Memory B cell (primary cell): ENCODE measurements at regions not wholly inside any gene's neighbourhood (a gene's known extent, or its start where the extent isn't known, plus 50 kb on each side); places are given as distances from the start of the nearest gene placed in this dataset.

Source experiments
- ATAC-seq: fragments of 150-1000 bp; cut with Tn5 transposase; 2 replicates; pipeline ENCODE4 v1.10.0; 2021; ENCODE audit warnings: low read depth, mild to moderate bottlenecking, moderate library complexity
- DNase-seq, 2 donors: peaks; one replicate each; pipeline ENCODE4 v3.0.0; 2022; ENCODE audit warnings: low spot score in 2 of 2
- H3K27ac Mint-ChIP-seq: one replicate; pipeline ENCODE4 v1.8.0; 2022; ENCODE audit warnings: mild to moderate bottlenecking, moderate library complexity, mixed read lengths
- H3K27me3 Mint-ChIP-seq: one replicate; pipeline ENCODE4 v1.8.0; 2022; ENCODE audit warnings: mixed read lengths
- H3K36me3 Mint-ChIP-seq: one replicate; pipeline ENCODE4 v1.8.0; 2022; ENCODE audit warnings: mild to moderate bottlenecking, mixed read lengths
- H3K4me1 Mint-ChIP-seq: one replicate; pipeline ENCODE4 v1.8.0; 2022; ENCODE audit warnings: mixed read lengths
- H3K4me3 Mint-ChIP-seq: one replicate; pipeline ENCODE4 v1.8.0; 2022; ENCODE audit warnings: mild to moderate bottlenecking, moderate library complexity, mixed read lengths
- H3K9me3 Mint-ChIP-seq: one replicate; pipeline ENCODE4 v1.8.0; 2022; ENCODE audit warnings: mixed read lengths

GRCh38 chr10:78260680-78261079 is 227.0 kb downstream of the RPS24 start:
- ATAC-seq (no peak), DNase-seq (no peak)
- Mint-ChIP-seq H3K27me3 (peaks cover 6% of the 10 kb centered on the region), H3K4me1 (peaks cover 2% of the 10 kb centered on the region), H3K36me3 (no peaks in the 10 kb centered on the region), H3K4me3 (no peak overlapping the region), H3K27ac (no peak overlapping the region), H3K9me3 (no peaks in the 10 kb centered on the region)

- Mint-ChIP-seq H3K27ac (no peak overlapping the region), H3K4me3 (no peak overlapping the region), H3K27me3 (peaks cover 6% of the 10 kb centered on the region), H3K9me3 (no peaks in the 10 kb centered on the region), H3K36me3 (no peaks in the 10 kb centered on the region), H3K4me1 (peaks cover 2% of the 10 kb centered on the region)
- ATAC-seq = no peak
- no peak for DNase-seq
Measured at GRCh38 chr10:78261291-78261690, 227.6 kb downstream of the RPS24 start.

- peaks cover 2% of the 10 kb centered on the region for H3K4me1 Mint-ChIP-seq
- ATAC-seq (no peak), DNase-seq (no peak)
- no peaks in the 10 kb centered on the region for H3K9me3 Mint-ChIP-seq
- H3K27me3 Mint-ChIP-seq = peaks cover 6% of the 10 kb centered on the region
- H3K4me3 Mint-ChIP-seq = no peak overlapping the region
- H3K36me3 Mint-ChIP-seq = no peaks in the 10 kb centered on the region
- H3K27ac Mint-ChIP-seq = no peak overlapping the region
Measured at GRCh38 chr10:78262860-78263259, 229.2 kb downstream of the RPS24 start.

GRCh38 chr10:78263521-78263988 is 229.9 kb downstream of the RPS24 start:
- peaks cover 6% of the 10 kb centered on the region for H3K27me3 Mint-ChIP-seq
- no peak for ATAC-seq
- no peaks in the 10 kb centered on the region for H3K36me3 Mint-ChIP-seq
- DNase-seq = no peak
- no peak overlapping the region for H3K27ac Mint-ChIP-seq
- H3K9me3 Mint-ChIP-seq = peaks cover 1% of the 10 kb centered on the region
- H3K4me1 Mint-ChIP-seq = peaks cover 2% of the 10 kb centered on the region
- H3K4me3 Mint-ChIP-seq = no peak overlapping the region

DNA sequence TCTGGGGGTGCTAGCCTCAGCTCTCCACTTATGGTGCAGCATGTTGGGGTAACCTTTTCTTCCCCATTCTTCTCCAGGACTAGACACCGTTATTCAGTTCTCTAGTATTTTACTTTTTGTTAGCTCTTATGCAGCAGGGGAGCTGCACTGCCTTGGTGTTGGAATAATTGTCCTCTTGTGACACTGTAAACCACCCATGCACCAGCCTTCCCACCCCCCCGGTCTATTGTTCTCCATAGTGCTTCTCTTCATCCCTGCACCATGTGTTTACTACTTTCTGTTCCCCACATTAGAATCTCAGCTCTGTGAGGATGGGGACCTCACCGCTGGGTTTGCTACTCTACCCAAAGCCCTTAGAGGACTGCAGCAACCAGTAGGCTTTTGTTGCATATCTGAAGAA is 230.7 kb downstream of the RPS24 start:
- Mint-ChIP-seq H3K36me3 (no peaks in the 10 kb centered on the region), H3K9me3 (peaks cover 1% of the 10 kb centered on the region), H3K4me1 (no peaks in the 10 kb centered on the region), H3K27me3 (peaks cover 7% of the 10 kb centered on the region), H3K27ac (no peak overlapping the region), H3K4me3 (no peak overlapping the region)
- DNase-seq (no peak), ATAC-seq (no peak)

DNA sequence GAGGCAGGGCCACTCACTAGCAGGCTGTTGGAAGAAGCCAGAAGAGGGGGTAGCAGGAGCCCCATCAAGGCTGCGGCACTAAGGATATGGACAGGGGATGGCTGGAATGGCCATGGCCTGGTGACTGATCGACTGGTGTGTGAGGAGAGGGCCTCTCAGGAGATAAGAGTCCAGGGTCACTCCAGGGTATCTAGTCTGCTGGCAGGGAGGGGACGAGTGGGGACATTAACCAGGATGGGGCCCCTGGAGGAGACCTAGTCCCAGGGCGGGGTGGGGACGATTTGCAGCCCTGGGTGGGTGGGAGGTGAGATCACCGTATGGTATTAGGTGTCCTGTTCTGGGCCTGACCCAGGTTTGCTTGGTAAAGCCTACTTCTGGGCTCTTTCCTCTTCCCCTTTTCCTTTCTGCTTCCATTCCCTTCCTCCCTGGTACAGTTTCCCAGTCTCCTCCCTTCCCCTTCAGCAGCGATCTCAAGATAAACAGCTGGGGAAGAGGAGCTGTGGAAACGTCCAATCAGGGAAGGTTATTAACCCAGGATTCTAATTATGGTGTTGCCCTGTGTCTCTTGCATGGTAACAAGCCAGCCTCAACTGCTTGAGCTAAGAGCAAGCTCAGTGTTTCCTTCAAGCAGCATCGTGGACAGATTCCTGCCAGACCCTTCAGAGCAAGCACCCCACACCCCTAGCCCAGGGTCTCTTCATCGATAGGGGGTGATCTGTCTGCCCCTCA is 233.2 kb downstream of the RPS24 start:
- Mint-ChIP-seq H3K9me3 (peaks cover 1% of the 10 kb centered on the region), H3K27me3 (peaks cover 5% of the 10 kb centered on the region), H3K27ac (no peak overlapping the region), H3K36me3 (no peaks in the 10 kb centered on the region), H3K4me3 (no peak overlapping the region), H3K4me1 (no peaks in the 10 kb centered on the region)
- no peak for DNase-seq
- no peak for ATAC-seq

- H3K27me3 Mint-ChIP-seq = peaks cover 5% of the 10 kb centered on the region
- no peak for DNase-seq
Measured at GRCh38 chr10:78267598-78267997, 233.9 kb downstream of the RPS24 start.

GRCh38 chr10:78269060-78269459 is 235.4 kb downstream of the RPS24 start:
- H3K4me3 Mint-ChIP-seq = no peak overlapping the region
- H3K9me3 Mint-ChIP-seq = peaks cover 1% of the 10 kb centered on the region
- no peaks in the 10 kb centered on the region for H3K36me3 Mint-ChIP-seq
- no peaks in the 10 kb centered on the region for H3K4me1 Mint-ChIP-seq
- H3K27me3 Mint-ChIP-seq = peaks cover 5% of the 10 kb centered on the region
- ATAC-seq (no peak), DNase-seq (no peak)
- H3K27ac Mint-ChIP-seq = no peak overlapping the region

More at GRCh38 chr10:78267598-78267997, 233.9 kb downstream of the RPS24 start:
- H3K36me3 Mint-ChIP-seq = no peaks in the 10 kb centered on the region
- H3K9me3 Mint-ChIP-seq = peaks cover 1% of the 10 kb centered on the region
- no peak overlapping the region for H3K4me3 Mint-ChIP-seq
- H3K4me1 Mint-ChIP-seq = no peaks in the 10 kb centered on the region
- no peak for ATAC-seq
- H3K27ac Mint-ChIP-seq = no peak overlapping the region

DNA sequence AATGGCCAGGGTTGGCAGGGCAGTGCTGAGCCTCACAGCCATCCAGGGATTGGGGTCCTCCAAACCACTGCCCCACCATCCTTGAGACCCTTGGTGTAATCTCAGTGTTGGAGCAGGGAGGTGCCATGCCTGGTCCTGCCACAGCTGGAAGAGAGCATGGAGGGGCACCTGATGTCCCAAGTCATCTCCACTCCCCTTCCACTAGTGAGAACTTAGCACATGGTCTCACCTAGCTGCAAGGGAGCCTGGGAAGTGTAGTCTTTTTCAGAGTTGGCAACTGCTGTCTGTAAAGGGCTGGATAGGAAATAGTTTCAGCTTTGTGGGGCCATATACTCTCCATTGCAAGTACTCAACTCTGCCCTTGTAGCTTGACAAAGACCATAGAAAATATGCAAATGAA is 238.7 kb downstream of the RPS24 start:
- no peak for ATAC-seq

DNA sequence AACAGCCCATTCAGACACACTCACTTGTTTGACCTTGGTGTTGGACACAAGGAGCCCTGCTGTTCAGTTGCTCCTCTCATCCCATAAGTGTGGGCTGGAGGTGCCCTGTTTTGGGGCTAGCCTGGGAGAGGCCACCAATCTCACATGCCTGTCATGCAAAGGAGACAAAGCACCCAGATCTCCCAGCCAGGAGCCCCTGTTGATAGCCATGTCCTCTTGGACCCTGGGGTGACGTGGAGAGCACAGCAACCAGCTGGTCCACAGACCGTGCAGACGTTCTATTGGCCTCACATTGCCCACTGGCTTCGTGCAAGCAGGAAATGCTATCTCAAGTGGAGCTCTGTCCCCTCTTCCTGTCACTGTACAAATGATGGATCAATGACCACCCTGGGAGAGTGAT is 240.8 kb downstream of the RPS24 start:
- DNase-seq = no peak
- Mint-ChIP-seq H3K9me3 (peaks cover 3% of the 10 kb centered on the region), H3K27ac (no peak overlapping the region), H3K4me3 (no peak overlapping the region), H3K27me3 (peaks cover 9% of the 10 kb centered on the region), H3K4me1 (peaks cover 3% of the 10 kb centered on the region), H3K36me3 (no peaks in the 10 kb centered on the region)
- ATAC-seq = no peak

More for the DNA sequence above, 238.7 kb downstream of the RPS24 start:
- Mint-ChIP-seq H3K27me3 (peaks cover 8% of the 10 kb centered on the region), H3K36me3 (no peaks in the 10 kb centered on the region), H3K4me1 (peaks cover 3% of the 10 kb centered on the region), H3K9me3 (peaks cover 5% of the 10 kb centered on the region), H3K4me3 (no peak overlapping the region), H3K27ac (no peak overlapping the region)
- DNase-seq = no peak

- H3K27me3 Mint-ChIP-seq = peaks cover 10% of the 10 kb centered on the region
- peaks cover 3% of the 10 kb centered on the region for H3K4me1 Mint-ChIP-seq
- H3K4me3 Mint-ChIP-seq = no peak overlapping the region
- H3K36me3 Mint-ChIP-seq = no peaks in the 10 kb centered on the region
- peaks cover 3% of the 10 kb centered on the region for H3K9me3 Mint-ChIP-seq
- DNase-seq (no peak), ATAC-seq (no peak)
- H3K27ac Mint-ChIP-seq = no peak overlapping the region
Measured at GRCh38 chr10:78276139-78276538, 242.5 kb downstream of the RPS24 start.

GRCh38 chr10:78277314-78278057 is 243.8 kb downstream of the RPS24 start:
- H3K36me3 Mint-ChIP-seq = no peaks in the 10 kb centered on the region
- H3K27me3 Mint-ChIP-seq = peaks cover 15% of the 10 kb centered on the region
- peaks cover 3% of the 10 kb centered on the region for H3K9me3 Mint-ChIP-seq
- H3K4me3 Mint-ChIP-seq = no peak overlapping the region
- DNase-seq (no peak), ATAC-seq (no peak)
- peaks cover 3% of the 10 kb centered on the region for H3K4me1 Mint-ChIP-seq
- no peak overlapping the region for H3K27ac Mint-ChIP-seq

DNA sequence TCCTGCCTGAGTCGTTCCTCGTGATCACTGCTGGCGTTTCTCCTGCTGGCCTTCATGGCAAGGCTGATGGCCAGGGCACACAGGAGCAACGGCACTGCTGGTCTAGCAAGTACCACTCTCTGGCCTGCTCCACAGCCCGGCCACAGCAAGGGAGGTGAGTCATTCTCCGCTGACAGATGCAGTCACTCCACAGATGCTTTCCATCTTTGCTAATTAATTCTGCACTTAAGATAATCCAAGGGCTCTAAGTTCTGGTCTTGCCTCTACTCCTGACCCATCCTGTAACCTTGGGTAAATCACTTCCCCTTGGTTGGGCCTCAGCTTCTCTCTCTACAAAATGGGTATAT is 244.4 kb downstream of the RPS24 start:
- Mint-ChIP-seq H3K27ac (no peak overlapping the region), H3K4me3 (no peak overlapping the region), H3K9me3 (peaks cover 3% of the 10 kb centered on the region), H3K4me1 (peaks cover 3% of the 10 kb centered on the region), H3K36me3 (no peaks in the 10 kb centered on the region), H3K27me3 (peaks cover 15% of the 10 kb centered on the region)
- ATAC-seq = no peak
- no peak for DNase-seq

DNA sequence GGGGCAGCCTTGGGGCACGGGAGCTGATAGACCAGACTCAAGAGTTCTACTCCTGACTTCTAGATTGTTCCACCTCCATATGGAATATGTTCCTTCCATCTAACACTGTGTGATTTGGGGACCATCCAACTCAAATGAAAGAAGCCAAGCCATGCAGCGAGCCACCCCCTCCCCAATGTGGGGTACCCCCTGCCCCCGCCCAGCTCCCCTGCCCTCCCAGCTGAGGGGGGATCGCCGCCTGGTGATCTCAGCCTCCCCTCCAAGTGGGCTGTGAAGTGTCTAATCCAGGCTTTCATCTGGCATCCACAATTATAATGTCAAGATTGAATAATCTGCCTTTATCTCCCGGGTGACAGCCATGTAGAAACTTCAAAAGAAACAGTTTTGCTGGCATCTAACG is 246.1 kb downstream of the RPS24 start:
- ATAC-seq = no peak
- Mint-ChIP-seq H3K27me3 (peaks cover 15% of the 10 kb centered on the region), H3K9me3 (peaks cover 3% of the 10 kb centered on the region), H3K4me3 (no peak overlapping the region), H3K27ac (no peak overlapping the region), H3K4me1 (peaks cover 3% of the 10 kb centered on the region), H3K36me3 (no peaks in the 10 kb centered on the region)
- DNase-seq = no peak
